NCI-H187 (cell line): ENCODE measurements at regions not wholly inside any gene's neighbourhood (a gene's known extent, or its start where the extent isn't known, plus 50 kb on each side); places are given as distances from the start of the nearest gene placed in this dataset.

Experiments used
- DNase-seq, 2 experiments: peaks; one replicate each; lab custom pipeline; 2025; lab: John Stamatoyannopoulos, UW

GRCh38 chr12:127885954-127886750, 380.8 kb upstream of the TMEM132C start:
- no peak for DNase-seq

DNA sequence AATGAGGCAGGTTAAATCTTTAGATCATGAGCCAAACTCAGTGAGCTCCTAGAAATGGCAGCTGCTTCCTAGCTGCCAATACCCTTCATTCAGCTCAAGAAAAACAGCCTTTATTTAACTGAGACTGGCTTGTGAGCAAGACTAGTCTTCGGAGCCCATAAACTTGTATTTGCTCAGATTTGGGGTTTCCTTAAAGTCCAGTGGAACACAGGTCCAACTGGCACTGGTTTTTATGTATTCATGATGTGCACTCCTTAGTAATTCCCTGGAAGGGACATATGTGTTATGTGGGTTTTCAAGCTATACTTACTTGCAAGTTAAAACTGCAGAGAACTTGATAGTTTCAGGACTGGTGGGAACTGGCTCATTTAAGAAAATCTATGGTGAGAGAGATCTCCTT, 380.1 kb upstream of the TMEM132C start:
- DNase-seq, result no peak

GRCh38 chr12:127888943-127889719, 377.8 kb upstream of the TMEM132C start:
- no peak for DNase-seq

DNA sequence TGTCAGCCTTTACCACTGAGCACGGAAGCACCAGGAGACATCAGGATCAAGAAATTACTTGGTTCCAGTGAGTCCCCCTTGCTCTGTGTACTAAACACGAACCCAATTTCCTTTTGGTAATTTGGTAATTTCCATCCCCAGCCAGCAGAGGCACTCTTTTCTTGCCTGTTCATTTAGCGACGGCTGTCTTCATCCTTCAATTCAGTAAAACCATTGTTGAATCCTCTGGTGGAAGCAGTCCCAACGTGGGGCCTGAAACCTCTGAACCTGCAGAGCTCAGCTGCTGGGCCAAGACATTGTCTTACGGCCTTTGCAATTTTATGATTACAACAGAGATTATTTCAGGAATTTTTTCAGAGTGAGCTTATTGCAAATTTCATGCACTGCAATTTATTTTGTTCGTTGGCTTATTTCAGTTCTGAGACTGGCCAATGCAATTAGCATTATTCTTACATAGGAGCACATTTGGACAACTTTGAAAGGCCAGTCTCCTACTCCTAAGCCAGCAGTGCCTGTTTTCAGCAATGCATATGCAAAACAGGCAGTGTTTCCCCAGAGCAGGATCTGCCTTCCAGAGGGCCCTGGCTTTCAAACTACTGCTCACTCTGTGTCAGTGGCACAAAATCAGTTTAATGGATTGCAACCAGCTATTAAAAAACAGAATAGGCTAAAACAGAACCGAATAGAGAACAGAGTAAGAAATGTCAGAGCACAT, 372.9 kb upstream of the TMEM132C start:
- no peak for DNase-seq

GRCh38 chr12:127896661-127897060, 370.3 kb upstream of the TMEM132C start:
- no peak for DNase-seq

GRCh38 chr12:127898616-127899015, 368.4 kb upstream of the TMEM132C start:
- no peak for DNase-seq

- no peak for DNase-seq
Measured at GRCh38 chr12:127899971-127900370, 367.0 kb upstream of the TMEM132C start.

DNA sequence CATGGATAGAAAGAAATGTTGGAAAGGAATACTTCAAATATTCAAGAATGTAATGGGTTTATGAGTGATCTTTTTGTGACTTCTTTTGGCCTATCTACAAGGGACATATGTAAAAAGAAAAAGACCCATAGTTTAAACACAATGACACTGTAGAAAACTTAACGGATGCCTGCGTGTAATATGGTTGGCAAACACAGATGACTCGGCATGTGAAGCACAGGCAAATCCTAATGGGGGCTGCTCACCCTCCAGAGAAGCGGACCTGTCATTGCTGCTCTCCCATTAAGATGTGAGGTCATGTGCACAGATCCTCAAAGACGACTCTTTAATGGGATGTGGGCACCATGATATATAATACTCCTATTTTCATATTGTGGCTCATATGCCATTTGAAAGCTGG, 366.6 kb upstream of the TMEM132C start:
- no peak for DNase-seq

- DNase-seq, result no peak
Measured at GRCh38 chr12:127903146-127903545, 363.8 kb upstream of the TMEM132C start.

GRCh38 chr12:127909041-127909440, 357.9 kb upstream of the TMEM132C start:
- DNase-seq, result no peak

DNA sequence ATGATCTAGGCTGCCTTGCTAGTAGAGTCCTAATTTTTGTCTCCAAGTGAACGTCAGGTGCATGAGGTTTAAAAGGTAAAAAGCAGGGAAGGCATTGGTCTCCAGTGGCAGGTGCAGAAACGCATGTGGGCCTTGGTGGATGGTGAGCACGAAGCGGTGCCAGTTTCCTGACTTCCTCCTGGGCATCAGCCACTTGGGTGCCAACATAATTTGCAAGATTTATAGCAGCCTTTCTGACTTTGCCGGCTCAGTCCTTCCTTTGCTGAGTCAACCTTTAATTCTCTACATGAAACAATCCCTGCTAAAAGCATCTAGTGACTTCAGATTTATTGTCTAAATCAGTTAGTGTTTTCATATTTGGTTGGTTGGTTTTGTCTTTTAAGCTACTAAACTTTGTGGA, 355.7 kb upstream of the TMEM132C start:
- no peak for DNase-seq

- DNase-seq, result no peak
Measured at GRCh38 chr12:127912035-127912665, 354.8 kb upstream of the TMEM132C start.

GRCh38 chr12:127923501-127923900, 343.5 kb upstream of the TMEM132C start:
- no peak for DNase-seq

DNA sequence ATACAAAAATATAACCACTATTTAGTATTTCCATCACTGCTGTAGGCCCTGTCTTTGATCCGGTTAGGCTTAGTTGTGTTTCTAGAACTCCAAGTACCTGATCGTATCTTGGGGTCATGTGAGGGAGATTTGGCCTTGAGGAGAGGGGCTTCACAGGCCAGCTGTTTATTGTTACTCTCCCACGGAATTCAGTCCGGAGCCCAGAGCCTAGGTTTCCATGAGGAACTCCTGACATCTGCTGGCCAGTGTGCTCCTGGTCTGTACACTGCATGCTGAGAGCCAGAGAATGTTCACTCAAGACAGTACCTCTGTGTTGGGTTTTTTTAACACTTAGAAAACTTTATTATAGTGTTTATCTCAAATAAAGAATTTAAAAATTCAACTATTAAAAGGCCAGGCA, 341.0 kb upstream of the TMEM132C start:
- DNase-seq, result no peak

GRCh38 chr12:127928178-127928577, 338.8 kb upstream of the TMEM132C start:
- DNase-seq, result no peak

- no peak for DNase-seq
Measured at GRCh38 chr12:127928615-127929571, 338.1 kb upstream of the TMEM132C start.

- DNase-seq, result no peak
Measured at GRCh38 chr12:127930122-127930521, 336.8 kb upstream of the TMEM132C start.

DNA sequence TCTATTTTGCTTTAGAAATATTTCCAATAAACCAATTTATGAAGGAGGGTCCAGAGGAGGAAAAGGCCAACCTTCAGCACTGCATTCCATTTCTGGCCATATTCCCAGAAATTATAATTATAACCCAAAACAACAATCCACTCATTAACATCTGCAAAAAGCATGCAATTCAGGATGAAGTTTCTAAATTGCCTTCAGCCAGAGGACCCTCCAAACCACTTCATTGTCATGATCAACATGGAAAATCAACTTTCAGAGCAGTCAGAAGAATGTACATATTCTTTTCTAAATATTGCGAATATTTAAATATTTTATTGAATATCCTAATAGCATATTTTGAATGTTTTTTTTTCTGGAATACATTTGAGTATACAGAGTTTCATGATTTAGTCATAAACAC, 332.6 kb upstream of the TMEM132C start:
- DNase-seq, result no peak

GRCh38 chr12:127936463-127936862, 330.5 kb upstream of the TMEM132C start:
- no peak for DNase-seq

GRCh38 chr12:127941332-127941731, 325.6 kb upstream of the TMEM132C start:
- no peak for DNase-seq

DNA sequence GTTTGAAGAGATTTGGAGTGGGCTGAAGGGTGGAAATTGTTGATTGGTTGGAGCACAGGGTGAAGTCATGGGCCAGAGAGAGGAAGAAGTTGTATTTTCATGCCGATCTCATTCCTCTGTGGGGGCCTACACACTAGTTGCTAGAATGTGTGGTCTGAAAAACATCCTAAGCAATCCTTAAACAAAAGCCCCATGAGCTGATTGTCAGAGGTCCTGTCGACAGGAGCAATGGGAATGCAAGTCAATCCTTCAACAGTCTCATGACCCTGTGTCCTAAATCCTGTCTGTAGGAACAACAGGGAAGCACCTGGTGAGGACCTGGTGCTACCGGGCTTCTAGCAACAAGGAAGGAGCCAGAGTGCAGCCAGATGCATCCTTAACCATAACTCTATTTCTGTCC, 324.0 kb upstream of the TMEM132C start:
- DNase-seq, result no peak
